ENCODE measurements at regions not wholly inside any gene's neighbourhood (a gene's known extent, or its start where the extent isn't known, plus 50 kb on each side); places are given as distances from the start of the nearest gene placed in this dataset.

DNA sequence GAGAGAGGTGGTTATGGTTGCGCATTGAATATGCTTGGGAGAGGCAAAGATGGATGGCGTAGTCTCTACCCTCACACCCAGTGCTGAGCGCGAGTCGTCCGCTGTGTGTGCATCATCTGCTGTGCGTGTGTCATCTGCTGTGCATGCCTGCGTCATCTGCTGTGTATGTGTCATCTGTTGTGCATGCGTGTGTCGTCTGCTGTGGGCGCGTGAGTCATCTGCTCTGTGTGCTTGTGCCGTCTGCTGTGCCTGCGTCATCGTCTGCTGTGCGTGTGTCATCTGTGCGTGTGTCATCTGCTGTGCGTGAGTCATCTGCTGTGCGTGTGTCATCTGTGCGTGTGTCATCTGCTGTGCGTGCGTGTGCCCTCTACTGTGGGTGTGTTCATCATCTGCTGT lies 68.0 kb upstream of the IRX4 start:
- intact Hi-C loops (cut with DNase I): no loop called here
- no peaks in the 10 kb centered on the region for H3K9me3 ChIP-seq

GRCh38 chr5:1950096-1950707 lies 67.5 kb upstream of the IRX4 start:
- Histone ChIP-seq H3K27me3 (peaks cover 16% of the 10 kb centered on the region), H3K36me3 (no peaks in the 10 kb centered on the region), H3K9me3 (no peaks in the 10 kb centered on the region), H3K4me1 (no peaks in the 10 kb centered on the region), H3K4me3 (no peak overlapping the region), H3K27ac (no peak overlapping the region)
- intact Hi-C loops (cut with DNase I): no loop called here
- TF ChIP-seq CTCF (IDR thresholded peaks at IDR 0.05): no peak
- peak; percentile 6 for ATAC-seq
- DNase-seq: peak; percentile 52

More for the DNA sequence above, 68.0 kb upstream of the IRX4 start:
- ATAC-seq: no peak
- no peak for DNase-seq
- no peak overlapping the region for H3K27ac ChIP-seq
- H3K27me3 ChIP-seq: peaks cover 15% of the 10 kb centered on the region
- no peaks in the 10 kb centered on the region for H3K4me1 ChIP-seq
- TF ChIP-seq CTCF (IDR thresholded peaks at IDR 0.05): no peak
- no peaks in the 10 kb centered on the region for H3K36me3 ChIP-seq
- no peak overlapping the region for H3K4me3 ChIP-seq

GRCh38 chr5:1949253-1949652 lies 66.5 kb upstream of the IRX4 start:
- Histone ChIP-seq H3K36me3 (no peaks in the 10 kb centered on the region), H3K4me3 (no peak overlapping the region), H3K27ac (no peak overlapping the region), H3K4me1 (no peaks in the 10 kb centered on the region), H3K9me3 (no peaks in the 10 kb centered on the region), H3K27me3 (peaks cover 25% of the 10 kb centered on the region)
- DNase-seq (no peak), ATAC-seq (no peak)
- no peak for TF ChIP-seq CTCF (IDR thresholded peaks at IDR 0.05)
- intact Hi-C loops (cut with DNase I): no loop called here

- no peak for TF ChIP-seq CTCF (IDR thresholded peaks at IDR 0.05)
- no peaks in the 10 kb centered on the region for H3K36me3 ChIP-seq
- no peaks in the 10 kb centered on the region for H3K9me3 ChIP-seq
- intact Hi-C loops (cut with DNase I): no loop called here
- H3K4me1 ChIP-seq: no peaks in the 10 kb centered on the region
- no peak overlapping the region for H3K4me3 ChIP-seq
- peaks cover 29% of the 10 kb centered on the region for H3K27me3 ChIP-seq
- no peak overlapping the region for H3K27ac ChIP-seq
- DNase-seq (peak; percentile 55), ATAC-seq (no peak)
These were observed 66.0 kb upstream of the IRX4 start for GRCh38 chr5:1948663-1949191.

GRCh38 chr5:1948111-1948510 lies 65.4 kb upstream of the IRX4 start:
- Histone ChIP-seq H3K27ac (no peak overlapping the region), H3K9me3 (no peaks in the 10 kb centered on the region), H3K4me3 (no peak overlapping the region), H3K4me1 (no peaks in the 10 kb centered on the region), H3K27me3 (peaks cover 29% of the 10 kb centered on the region), H3K36me3 (no peaks in the 10 kb centered on the region)
- intact Hi-C loops (cut with DNase I): no loop called here
- ATAC-seq: no peak
- DNase-seq: no peak
- TF ChIP-seq CTCF (IDR thresholded peaks at IDR 0.05): no peak

DNA sequence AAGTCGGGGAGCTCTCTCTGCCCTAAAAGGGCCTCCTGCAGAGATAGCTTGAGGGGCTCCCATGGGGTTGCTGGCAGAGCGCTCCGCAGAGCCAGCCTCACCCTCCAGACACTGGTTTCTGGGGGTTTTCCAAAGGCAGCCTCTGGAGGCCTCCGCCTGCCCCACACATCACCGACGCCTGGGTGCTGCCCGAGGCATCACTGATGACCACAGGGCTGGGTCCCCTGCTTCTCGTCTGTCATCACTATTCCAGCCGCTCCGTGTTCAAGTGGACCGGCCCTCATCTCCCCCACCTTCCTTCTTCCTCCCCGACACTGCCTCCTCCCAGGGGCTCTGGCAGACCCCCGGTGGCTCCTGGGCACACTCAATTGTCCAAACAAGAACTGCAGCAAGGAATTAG lies 64.1 kb upstream of the IRX4 start:
- Histone ChIP-seq H3K9me3 (no peaks in the 10 kb centered on the region), H3K4me3 (no peak overlapping the region), H3K4me1 (no peaks in the 10 kb centered on the region), H3K27ac (no peak overlapping the region), H3K36me3 (no peaks in the 10 kb centered on the region), H3K27me3 (peaks cover 18% of the 10 kb centered on the region)
- TF ChIP-seq CTCF (IDR thresholded peaks at IDR 0.05): no peak
- ATAC-seq (no peak), DNase-seq (peak; percentile 53)
- intact Hi-C loops (cut with DNase I): no loop called here

Measured in upper lobe of right lung (tissue), 1 donor.